Thyroid gland (tissue), 4 donors: ENCODE measurements at regions not wholly inside any gene's neighbourhood (a gene's known extent, or its start where the extent isn't known, plus 50 kb on each side); places are given as distances from the start of the nearest gene placed in this dataset.

Experiments used
- POLR2A ChIP-seq, 2 donors: fragments of 450-650 bp; IDR thresholded peaks; one replicate each; pipeline ENCODE4 v1.6.1; 2017; ENCODE audit warnings: antibody characterized with exemption in 2 of 2, mild to moderate bottlenecking in 2 of 2, moderate library complexity in 1 of 2
- TF ChIP-seq, protein P1 (sequence below), 6 experiments: fragments of 200-600 bp in 3 of 6; fragments of 450-650 bp in 3 of 6; sonication (generic) in 3 of 6; IDR thresholded peaks; one replicate each; pipeline ENCODE4 v1.5.1; 2016 to 2019; ENCODE audit warnings: antibody characterized with exemption in 6 of 6, mild to moderate bottlenecking in 2 of 6, inconsistent platforms in 1 of 6, moderate library complexity in 1 of 6

DNA sequence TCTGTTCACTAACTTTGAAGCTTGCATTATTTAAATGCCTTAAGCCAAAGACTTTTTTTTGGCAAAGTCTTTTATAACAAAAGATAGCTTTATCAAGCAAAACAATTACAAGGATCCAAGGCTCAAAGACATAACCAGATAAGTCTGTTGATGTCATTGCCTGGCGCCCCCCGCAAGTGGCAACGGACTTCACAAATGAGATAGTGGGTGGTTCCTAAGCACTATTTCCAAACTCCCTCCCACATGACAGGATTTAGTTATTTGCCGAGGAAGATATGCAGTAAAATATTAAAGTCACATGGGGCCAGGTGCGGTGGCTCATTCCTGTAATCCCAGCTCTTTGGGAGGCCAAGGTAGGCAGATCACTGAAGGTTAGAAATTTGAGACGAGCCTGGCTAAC, 194.2 kb upstream of the DDI1 start:
- TF ChIP-seq, protein P1, sequence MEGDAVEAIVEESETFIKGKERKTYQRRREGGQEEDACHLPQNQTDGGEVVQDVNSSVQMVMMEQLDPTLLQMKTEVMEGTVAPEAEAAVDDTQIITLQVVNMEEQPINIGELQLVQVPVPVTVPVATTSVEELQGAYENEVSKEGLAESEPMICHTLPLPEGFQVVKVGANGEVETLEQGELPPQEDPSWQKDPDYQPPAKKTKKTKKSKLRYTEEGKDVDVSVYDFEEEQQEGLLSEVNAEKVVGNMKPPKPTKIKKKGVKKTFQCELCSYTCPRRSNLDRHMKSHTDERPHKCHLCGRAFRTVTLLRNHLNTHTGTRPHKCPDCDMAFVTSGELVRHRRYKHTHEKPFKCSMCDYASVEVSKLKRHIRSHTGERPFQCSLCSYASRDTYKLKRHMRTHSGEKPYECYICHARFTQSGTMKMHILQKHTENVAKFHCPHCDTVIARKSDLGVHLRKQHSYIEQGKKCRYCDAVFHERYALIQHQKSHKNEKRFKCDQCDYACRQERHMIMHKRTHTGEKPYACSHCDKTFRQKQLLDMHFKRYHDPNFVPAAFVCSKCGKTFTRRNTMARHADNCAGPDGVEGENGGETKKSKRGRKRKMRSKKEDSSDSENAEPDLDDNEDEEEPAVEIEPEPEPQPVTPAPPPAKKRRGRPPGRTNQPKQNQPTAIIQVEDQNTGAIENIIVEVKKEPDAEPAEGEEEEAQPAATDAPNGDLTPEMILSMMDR (IDR thresholded peaks at IDR 0.05), result no peak
- TF ChIP-seq POLR2A (IDR thresholded peaks at IDR 0.05), result no peak
